PFSK-1 (cell line): ENCODE measurements at regions not wholly inside any gene's neighbourhood (a gene's known extent, or its start where the extent isn't known, plus 50 kb on each side); places are given as distances from the start of the nearest gene placed in this dataset.

Experiments
- POLR2AphosphoS5 ChIP-seq: IDR thresholded peaks from 2 replicates; pipeline ENCODE4 v1.6.1; 2012; ENCODE audit warnings: low read depth, mild to moderate bottlenecking, control low read depth, low read length, moderate library complexity
- TF ChIP-seq, protein P1 (sequence below), 2 experiments: IDR thresholded peaks; 2 replicates each; pipeline versions ENCODE4 v1.6.1 to v1.8.0; 2011 to 2012; ENCODE audit warnings: low read depth in 2 of 2, low read length in 2 of 2, control low read depth in 1 of 2, inconsistent platforms in 1 of 2, mild to moderate bottlenecking in 1 of 2, moderate library complexity in 1 of 2; ENCODE audit not compliant: insufficient read depth in 1 of 2

DNA sequence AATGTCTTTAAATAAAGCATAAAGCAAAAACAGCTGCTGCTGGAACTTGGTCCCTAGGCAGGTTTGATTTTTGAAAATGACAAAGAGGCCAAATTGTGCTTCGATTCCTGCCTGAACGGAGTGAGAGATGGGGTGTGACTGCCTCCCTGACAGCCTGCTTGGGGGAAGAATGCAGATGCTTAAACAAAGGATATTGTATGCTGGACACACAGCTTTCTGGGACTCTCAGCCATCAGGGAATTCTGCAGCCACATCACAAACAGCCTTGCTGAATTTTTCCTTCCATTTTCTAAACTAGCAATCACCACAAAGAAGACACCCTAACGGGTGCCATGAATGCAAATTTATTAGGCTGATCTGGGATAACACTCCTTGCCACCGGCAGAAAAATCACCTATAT, 83.9 kb upstream of the CPEB2 start:
- TF ChIP-seq POLR2AphosphoS5 = no peak
- TF ChIP-seq, protein P1, sequence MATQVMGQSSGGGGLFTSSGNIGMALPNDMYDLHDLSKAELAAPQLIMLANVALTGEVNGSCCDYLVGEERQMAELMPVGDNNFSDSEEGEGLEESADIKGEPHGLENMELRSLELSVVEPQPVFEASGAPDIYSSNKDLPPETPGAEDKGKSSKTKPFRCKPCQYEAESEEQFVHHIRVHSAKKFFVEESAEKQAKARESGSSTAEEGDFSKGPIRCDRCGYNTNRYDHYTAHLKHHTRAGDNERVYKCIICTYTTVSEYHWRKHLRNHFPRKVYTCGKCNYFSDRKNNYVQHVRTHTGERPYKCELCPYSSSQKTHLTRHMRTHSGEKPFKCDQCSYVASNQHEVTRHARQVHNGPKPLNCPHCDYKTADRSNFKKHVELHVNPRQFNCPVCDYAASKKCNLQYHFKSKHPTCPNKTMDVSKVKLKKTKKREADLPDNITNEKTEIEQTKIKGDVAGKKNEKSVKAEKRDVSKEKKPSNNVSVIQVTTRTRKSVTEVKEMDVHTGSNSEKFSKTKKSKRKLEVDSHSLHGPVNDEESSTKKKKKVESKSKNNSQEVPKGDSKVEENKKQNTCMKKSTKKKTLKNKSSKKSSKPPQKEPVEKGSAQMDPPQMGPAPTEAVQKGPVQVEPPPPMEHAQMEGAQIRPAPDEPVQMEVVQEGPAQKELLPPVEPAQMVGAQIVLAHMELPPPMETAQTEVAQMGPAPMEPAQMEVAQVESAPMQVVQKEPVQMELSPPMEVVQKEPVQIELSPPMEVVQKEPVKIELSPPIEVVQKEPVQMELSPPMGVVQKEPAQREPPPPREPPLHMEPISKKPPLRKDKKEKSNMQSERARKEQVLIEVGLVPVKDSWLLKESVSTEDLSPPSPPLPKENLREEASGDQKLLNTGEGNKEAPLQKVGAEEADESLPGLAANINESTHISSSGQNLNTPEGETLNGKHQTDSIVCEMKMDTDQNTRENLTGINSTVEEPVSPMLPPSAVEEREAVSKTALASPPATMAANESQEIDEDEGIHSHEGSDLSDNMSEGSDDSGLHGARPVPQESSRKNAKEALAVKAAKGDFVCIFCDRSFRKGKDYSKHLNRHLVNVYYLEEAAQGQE (IDR thresholded peaks at IDR 0.05; ENCODE audit: insufficient read depth in 1 of 2, low read depth in 2 of 2, low read length in 2 of 2) = no peak
